ENCODE measurements at regions not wholly inside any gene's neighbourhood (a gene's known extent, or its start where the extent isn't known, plus 50 kb on each side); places are given as distances from the start of the nearest gene placed in this dataset.

DNA sequence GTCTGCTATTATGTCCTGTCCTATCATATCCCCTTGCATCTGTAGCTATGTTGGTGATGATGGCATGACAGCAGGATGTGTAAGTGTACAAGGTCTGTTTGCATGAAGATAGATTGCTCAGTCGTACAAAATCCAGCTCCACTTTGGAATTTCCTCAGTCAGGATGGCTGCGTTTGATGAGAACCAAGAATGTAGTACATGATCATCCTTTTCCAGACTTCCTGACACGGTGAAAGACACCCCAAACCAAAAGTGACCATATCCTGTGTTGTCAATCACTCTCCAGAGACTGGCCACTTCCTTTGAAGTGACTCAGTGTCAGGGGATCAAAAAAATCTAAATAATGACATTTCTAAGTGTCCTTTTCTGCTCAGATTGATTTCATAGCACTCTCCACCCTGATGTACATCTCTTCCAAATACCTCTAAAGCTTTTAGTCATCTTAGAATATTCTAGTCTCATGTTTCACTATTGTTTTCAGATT is 213.4 kb downstream of the PLK2 start:
- ChIA-PET CTCF (ENCODE audit: partially characterized antibody) (interaction anchor here (2.0 kb wide), 1 partner anchor 13 kb away, joined by 5 read pairs; no protein-coding TSS in a partner anchor), POLR2A (ENCODE audit: partially characterized antibody) (no interaction called here)
- no peak overlapping the region for H3K9ac ChIP-seq (replicated peaks in 1 of 4; ENCODE audit: extremely low read depth in 1 of 4, low read depth in 3 of 4, low read length in 3 of 4)
- no peak overlapping the region for H2AFZ ChIP-seq (ENCODE audit: low read length)
- H3K56ac ChIP-seq (replicated peaks; ENCODE audit: insufficient read length, low read depth, low read length): no peak overlapping the region
- H3K4me1 ChIP-seq (replicated peaks in 1 of 4; ENCODE audit: control insufficient read depth in 3 of 4, insufficient read depth in 4 of 4, low read length in 3 of 4): no peaks in the 10 kb centered on the region
- no peak for FAIRE-seq
- H3K36me3 ChIP-seq (ENCODE audit: control insufficient read depth in 2 of 4, insufficient read depth in 4 of 4, low read length in 3 of 4): no peaks in the 10 kb centered on the region
- no peak overlapping the region for H3K18ac ChIP-seq (ENCODE audit: extremely low read depth, low read length)
- no peak overlapping the region for H2AK5ac ChIP-seq (ENCODE audit: low read depth, low read length)
- no peak overlapping the region for H3K4ac ChIP-seq (replicated peaks; ENCODE audit: insufficient read length, low read depth, low read length)
- H3K14ac ChIP-seq (ENCODE audit: insufficient read length): no peak overlapping the region
- H3K9me3 ChIP-seq (ENCODE audit: insufficient read depth in 2 of 2, low read depth in 1 of 2, low read length in 1 of 2): no peaks in the 10 kb centered on the region
- no peak overlapping the region for H2BK120ac ChIP-seq (replicated peaks; ENCODE audit: low read depth, low read length)
- no peak overlapping the region for H2BK20ac ChIP-seq (ENCODE audit: low read length)
- H3K79me1 ChIP-seq (ENCODE audit: low read depth, low read length): no peaks in the 10 kb centered on the region
- no peak overlapping the region for H3K23ac ChIP-seq (ENCODE audit: insufficient read length)
- no peak overlapping the region for H2BK5ac ChIP-seq (ENCODE audit: low read depth, low read length)
- H3K27me3 ChIP-seq (replicated peaks in 1 of 4; ENCODE audit: control insufficient read depth in 3 of 4, extremely low read depth in 1 of 4, insufficient read depth in 3 of 4, low read length in 3 of 4): peaks cover 0 to 2% (median 0%) of the 10 kb centered on the region in 4 experiments; a peak in 1 of 7 replicates
- no peak overlapping the region for H4K8ac ChIP-seq (ENCODE audit: extremely low read depth, insufficient read depth, low read length)
- no peak overlapping the region for H3K27ac ChIP-seq (ENCODE audit: low read depth, low read length)
- H4K5ac ChIP-seq (ENCODE audit: insufficient read length, low read depth, low read length): no peak overlapping the region
- TF ChIP-seq, protein P1, sequence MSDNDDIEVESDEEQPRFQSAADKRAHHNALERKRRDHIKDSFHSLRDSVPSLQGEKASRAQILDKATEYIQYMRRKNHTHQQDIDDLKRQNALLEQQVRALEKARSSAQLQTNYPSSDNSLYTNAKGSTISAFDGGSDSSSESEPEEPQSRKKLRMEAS (IDR thresholded peaks at IDR 0.05): no peak
- no peak for TF ChIP-seq GTF2F1 (IDR thresholded peaks at IDR 0.05; ENCODE audit: borderline replicate concordance, low read depth, low read length)
- TF ChIP-seq BACH1 (IDR thresholded peaks at IDR 0.05; ENCODE audit: low read length): no peak
- TF ChIP-seq CBX5 (IDR thresholded peaks at IDR 0.05; ENCODE audit: low read depth, low read length): no peak
- no peak for TF ChIP-seq FOSL1 (IDR thresholded peaks at IDR 0.05; ENCODE audit: insufficient read depth, low read depth, low read length)
- no peak for TF ChIP-seq RBBP5 (IDR thresholded peaks at IDR 0.05; ENCODE audit: borderline replicate concordance, low read depth, low read length)
- no peak for TF ChIP-seq EGR1 (IDR thresholded peaks at IDR 0.05; ENCODE audit: borderline replicate concordance, low read depth, low read length)
- no peak for TF ChIP-seq SP2 (IDR thresholded peaks at IDR 0.05; ENCODE audit: low read length)
- no peak for TF ChIP-seq TAF1 (IDR thresholded peaks at IDR 0.05; ENCODE audit: low read depth, low read length)
- H2BK15ac ChIP-seq (ENCODE audit: low read length): no peak overlapping the region
- WGBS, 2 experiments (ENCODE audit: extremely low coverage in 1 of 2, insufficient coverage in 1 of 2, insufficient read length in 1 of 2, insufficient replicate concordance in 2 of 2, low coverage in 1 of 2, low lambda C conversion rate in 2 of 2, missing lambda C conversion rate in 1 of 2): 87% methylated on average over 3 of the region's 3 CpGs; no CpG with 5 or more reads in 1 of the 2 experiments
- no peak overlapping the region for H3K4me2 ChIP-seq (ENCODE audit: insufficient read depth in 1 of 2, low read depth in 2 of 2, low read length in 2 of 2)
- H3K4me3 ChIP-seq (ENCODE audit: extremely low read depth in 1 of 4, insufficient read depth in 2 of 4, low read depth in 3 of 4, low read length in 4 of 4): no peak overlapping the region
- DNase-seq (ENCODE audit: low read depth in 1 of 2, low spot score in 2 of 2): no peak
- H4K91ac ChIP-seq (replicated peaks; ENCODE audit: insufficient read length, low read length): no peak overlapping the region
- H2BK12ac ChIP-seq (ENCODE audit: low read depth, low read length): no peak overlapping the region
- H4K20me1 ChIP-seq (replicated peaks in 1 of 2; ENCODE audit: control insufficient read depth in 1 of 2, insufficient read depth in 2 of 2, low read length in 2 of 2): no peaks in the 10 kb centered on the region
- no peaks in the 10 kb centered on the region for H3K79me2 ChIP-seq (ENCODE audit: control insufficient read depth in 1 of 2, insufficient read depth in 2 of 2, low read length in 2 of 2)
- H3K23me2 ChIP-seq (ENCODE audit: low read depth, low read length): no peaks in the 10 kb centered on the region; the same call in 1 of the 2 replicates

All from H1 (cell line).